K562 (cell line): ENCODE measurements at regions not wholly inside any gene's neighbourhood (a gene's known extent, or its start where the extent isn't known, plus 50 kb on each side); places are given as distances from the start of the nearest gene placed in this dataset.

Experiments used
- ATAC-seq: fragments of 200-7000 bp; cut with Tn5 transposase; 3 replicates; pipeline ENCODE4 v1.9.1; 2020; ENCODE audit warnings: moderate library complexity
- BruUV-seq: library from RNA; stranded (reverse); fragments of 400-500 nt; replicated peaks from 2 replicates; lab custom pipeline; 2021; lab: Mats Ljungman, UMichigan
- CTCF ChIA-PET: fragments of 300-600 bp; formaldehyde crosslinking; extraction: SDS; loops from one replicate; lab custom pipeline; 2021; ENCODE audit warnings: low intra/inter-chr PET ratio; lab: Yijun Ruan, JAX
- POLR2A ChIA-PET: fragments of 300-600, 350-650 bp; sonication (Branson Sonifier 250); formaldehyde crosslinking; extraction: SDS; loops from one replicate; lab custom pipeline; 2021; ENCODE audit warnings: antibody characterized with exemption, inconsistent platforms; lab: Yijun Ruan, JAX
- DNase-seq, 4 experiments: peaks; one replicate each; pipeline versions ENCODE4 v3.0.0 to v3.0.0-alpha.2; 2011 to 2018; ENCODE audit warnings: low spot score in 3 of 4, mixed read lengths in 3 of 4; ENCODE audit errors: extremely low read depth in 1 of 4
- FAIRE-seq: peaks from 2 replicates; lab custom pipeline; 2011; peaks lifted over from hg19 to GRCh38; lab: Jason Lieb, UNC
- H2AFZ ChIP-seq: 2 replicates; pipeline ENCODE4 v1.6.0; 2011; ENCODE audit warnings: low read depth, low read length, control low read depth, inconsistent platforms
- H3K27ac ChIP-seq: fragments of 200-600 bp; 3 replicates; pipeline ENCODE4 v1.8.0; 2011; ENCODE audit warnings: low read depth, mild to moderate bottlenecking, control low read depth, inconsistent platforms, low read length, moderate library complexity, mixed read lengths; ENCODE audit errors: extremely low read depth
- H3K27me3 ChIP-seq, 2 experiments: fragments of 300-600 bp in 1 of 2; 2 replicates in 1 of 2; 3 replicates in 1 of 2; pipeline versions ENCODE4 v1.6.0 to v1.8.0; 2011; ENCODE audit warnings: inconsistent platforms in 2 of 2, low read length in 2 of 2, mild to moderate bottlenecking in 1 of 2, mixed read lengths in 1 of 2, moderate library complexity in 1 of 2; ENCODE audit not compliant: control insufficient read depth in 2 of 2, insufficient read depth in 2 of 2
- H3K36me3 ChIP-seq: fragments of 300-600 bp; 3 replicates; pipeline ENCODE4 v1.8.0; 2011; ENCODE audit warnings: mild to moderate bottlenecking, low read length, inconsistent platforms; ENCODE audit not compliant: control insufficient read depth, insufficient read depth
- H3K4me1 ChIP-seq, 2 experiments: fragments of 200-600 bp in 1 of 2; replicated peaks in 1 of 2; 2 replicates in 1 of 2; 3 replicates in 1 of 2; pipeline versions ENCODE4 v1.5.1 to v1.8.0; 2011; ENCODE audit warnings: inconsistent platforms in 2 of 2, low read length in 2 of 2, mild to moderate bottlenecking in 1 of 2, mixed read lengths in 1 of 2, moderate library complexity in 1 of 2; ENCODE audit not compliant: control insufficient read depth in 2 of 2, insufficient read depth in 2 of 2
- H3K4me2 ChIP-seq: 2 replicates; pipeline ENCODE4 v1.6.1; 2011; ENCODE audit warnings: low read length, control low read depth, inconsistent platforms, mixed read lengths; ENCODE audit not compliant: insufficient read depth
- H3K4me3 ChIP-seq: fragments of 200-600 bp; sonication (generic), shearing (Covaris generic); 2 replicates; pipeline ENCODE4 v1.5.1; 2016; ENCODE audit warnings: control low read depth, inconsistent platforms
- H3K79me2 ChIP-seq: fragments of 200-600 bp; 3 replicates; pipeline ENCODE4 v1.8.0; 2011; ENCODE audit warnings: low read length, inconsistent platforms; ENCODE audit not compliant: control insufficient read depth, insufficient read depth
- H3K9ac ChIP-seq, 2 experiments: 2 replicates each; pipeline versions ENCODE4 v1.6.0 to v1.6.1; 2011; ENCODE audit warnings: low read depth in 2 of 2, low read length in 2 of 2, control low read depth in 1 of 2, inconsistent platforms in 1 of 2, mild to moderate bottlenecking in 1 of 2, mixed read lengths in 1 of 2; ENCODE audit not compliant: insufficient read depth in 1 of 2
- H3K9me1 ChIP-seq: one replicate; pipeline ENCODE4 v1.6.0; 2011; ENCODE audit warnings: inconsistent platforms, mild to moderate bottlenecking, low read length, moderate library complexity; ENCODE audit not compliant: control insufficient read depth, insufficient read depth
- H3K9me3 ChIP-seq: replicated peaks from 2 replicates; pipeline ENCODE4 v1.5.1; 2011; ENCODE audit warnings: low read depth, low read length, inconsistent platforms; ENCODE audit not compliant: control insufficient read depth, insufficient read depth
- H4K20me1 ChIP-seq: replicated peaks from 2 replicates; pipeline ENCODE4 v1.6.1; 2011; ENCODE audit warnings: low read length, inconsistent platforms, mixed read lengths; ENCODE audit not compliant: control insufficient read depth, insufficient read depth
- HEY1 ChIP-seq: fragments of 250-450 bp; sonication (Bioruptor Pico); IDR thresholded peaks from 2 replicates; pipeline ENCODE4 v1.5.0; 2020; ENCODE audit warnings: mild to moderate bottlenecking, moderate library complexity, borderline replicate concordance
- HOXB6 ChIP-seq: fragments of 250-450 bp; sonication (Bioruptor Pico); IDR thresholded peaks from 2 replicates; pipeline ENCODE4 v1.5.1; 2022; ENCODE audit warnings: mild to moderate bottlenecking, borderline replicate concordance
- WGBS: fragments of 100-300 bp; shearing (Covaris generic); methylation state at CpG from one replicate; pipeline ENCODE4 v1.1.6; 2016; ENCODE audit warnings: low coverage, mixed read lengths; ENCODE audit not compliant: insufficient coverage; ENCODE audit errors: missing lambda C conversion rate; 5-methylcytosine and 5-hydroxymethylcytosine counted together
- in situ Hi-C: fragments of 300-500 bp; cut with MboI; formaldehyde crosslinking; loops from 4 replicates; pipeline ENCODE4 v1.15.0; 2018; ENCODE audit warnings: inconsistent platforms, mixed read lengths
- intact Hi-C: fragments of 100-400 bp; cut with micrococcal nuclease; formaldehyde crosslinking; loops from 2 replicates; pipeline ENCODE4 v1.14.2; 2022
- TF ChIP-seq, protein P1 (sequence below): fragments of 450-650 bp; IDR thresholded peaks from 2 replicates; pipeline ENCODE4 v1.6.1; 2017; ENCODE audit warnings: antibody characterized with exemption, mild to moderate bottlenecking
- TF ChIP-seq, protein P2 (sequence below): fragments of 200-800 bp; sonication (Bioruptor generic); IDR thresholded peaks from 2 replicates; pipeline ENCODE4 v1.6.1; 2016; ENCODE audit warnings: missing genetic modification characterization, missing compliant biosample characterization

GRCh38 chr7:67692425-67692824 is 695.8 kb downstream of the TYW1 start:
- no TSS peak for BruUV-seq
- DNase-seq: no peak
- Histone ChIP-seq H4K20me1 (no peaks in the 10 kb centered on the region), H3K79me2 (no peaks in the 10 kb centered on the region), H3K9ac (no peak overlapping the region), H3K36me3 (no peaks in the 10 kb centered on the region), H3K4me3 (no peak overlapping the region), H3K4me1 (no peaks in the 10 kb centered on the region), H3K27ac (no peak overlapping the region), H3K4me2 (no peak overlapping the region), H2AFZ (no peak overlapping the region), H3K27me3 (peaks cover 6 to 15% of the 10 kb centered on the region in 2 experiments; a peak in 2 of 5 replicates), H3K9me3 (no peaks in the 10 kb centered on the region), H3K9me1 (no peaks in the 10 kb centered on the region)
- WGBS: 0% methylated on average over 4 of the region's 4 CpGs
- ATAC-seq: no peak
- ChIA-PET POLR2A (no interaction called here), CTCF (no interaction called here)
- intact Hi-C loops: no loop called here
- FAIRE-seq: no peak
- in situ Hi-C loops: no loop called here
- TF ChIP-seq HOXB6 (CRISPR knock-in tag): no peak
- TF ChIP-seq, protein P1, sequence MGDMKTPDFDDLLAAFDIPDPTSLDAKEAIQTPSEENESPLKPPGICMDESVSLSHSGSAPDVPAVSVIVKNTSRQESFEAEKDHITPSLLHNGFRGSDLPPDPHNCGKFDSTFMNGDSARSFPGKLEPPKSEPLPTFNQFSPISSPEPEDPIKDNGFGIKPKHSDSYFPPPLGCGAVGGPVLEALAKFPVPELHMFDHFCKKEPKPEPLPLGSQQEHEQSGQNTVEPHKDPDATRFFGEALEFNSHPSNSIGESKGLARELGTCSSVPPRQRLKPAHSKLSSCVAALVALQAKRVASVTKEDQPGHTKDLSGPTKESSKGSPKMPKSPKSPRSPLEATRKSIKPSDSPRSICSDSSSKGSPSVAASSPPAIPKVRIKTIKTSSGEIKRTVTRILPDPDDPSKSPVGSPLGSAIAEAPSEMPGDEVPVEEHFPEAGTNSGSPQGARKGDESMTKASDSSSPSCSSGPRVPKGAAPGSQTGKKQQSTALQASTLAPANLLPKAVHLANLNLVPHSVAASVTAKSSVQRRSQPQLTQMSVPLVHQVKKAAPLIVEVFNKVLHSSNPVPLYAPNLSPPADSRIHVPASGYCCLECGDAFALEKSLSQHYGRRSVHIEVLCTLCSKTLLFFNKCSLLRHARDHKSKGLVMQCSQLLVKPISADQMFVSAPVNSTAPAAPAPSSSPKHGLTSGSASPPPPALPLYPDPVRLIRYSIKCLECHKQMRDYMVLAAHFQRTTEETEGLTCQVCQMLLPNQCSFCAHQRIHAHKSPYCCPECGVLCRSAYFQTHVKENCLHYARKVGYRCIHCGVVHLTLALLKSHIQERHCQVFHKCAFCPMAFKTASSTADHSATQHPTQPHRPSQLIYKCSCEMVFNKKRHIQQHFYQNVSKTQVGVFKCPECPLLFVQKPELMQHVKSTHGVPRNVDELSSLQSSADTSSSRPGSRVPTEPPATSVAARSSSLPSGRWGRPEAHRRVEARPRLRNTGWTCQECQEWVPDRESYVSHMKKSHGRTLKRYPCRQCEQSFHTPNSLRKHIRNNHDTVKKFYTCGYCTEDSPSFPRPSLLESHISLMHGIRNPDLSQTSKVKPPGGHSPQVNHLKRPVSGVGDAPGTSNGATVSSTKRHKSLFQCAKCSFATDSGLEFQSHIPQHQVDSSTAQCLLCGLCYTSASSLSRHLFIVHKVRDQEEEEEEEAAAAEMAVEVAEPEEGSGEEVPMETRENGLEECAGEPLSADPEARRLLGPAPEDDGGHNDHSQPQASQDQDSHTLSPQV: no peak
- no peak for TF ChIP-seq HEY1 (CRISPR knock-in tag)
- TF ChIP-seq, protein P2, sequence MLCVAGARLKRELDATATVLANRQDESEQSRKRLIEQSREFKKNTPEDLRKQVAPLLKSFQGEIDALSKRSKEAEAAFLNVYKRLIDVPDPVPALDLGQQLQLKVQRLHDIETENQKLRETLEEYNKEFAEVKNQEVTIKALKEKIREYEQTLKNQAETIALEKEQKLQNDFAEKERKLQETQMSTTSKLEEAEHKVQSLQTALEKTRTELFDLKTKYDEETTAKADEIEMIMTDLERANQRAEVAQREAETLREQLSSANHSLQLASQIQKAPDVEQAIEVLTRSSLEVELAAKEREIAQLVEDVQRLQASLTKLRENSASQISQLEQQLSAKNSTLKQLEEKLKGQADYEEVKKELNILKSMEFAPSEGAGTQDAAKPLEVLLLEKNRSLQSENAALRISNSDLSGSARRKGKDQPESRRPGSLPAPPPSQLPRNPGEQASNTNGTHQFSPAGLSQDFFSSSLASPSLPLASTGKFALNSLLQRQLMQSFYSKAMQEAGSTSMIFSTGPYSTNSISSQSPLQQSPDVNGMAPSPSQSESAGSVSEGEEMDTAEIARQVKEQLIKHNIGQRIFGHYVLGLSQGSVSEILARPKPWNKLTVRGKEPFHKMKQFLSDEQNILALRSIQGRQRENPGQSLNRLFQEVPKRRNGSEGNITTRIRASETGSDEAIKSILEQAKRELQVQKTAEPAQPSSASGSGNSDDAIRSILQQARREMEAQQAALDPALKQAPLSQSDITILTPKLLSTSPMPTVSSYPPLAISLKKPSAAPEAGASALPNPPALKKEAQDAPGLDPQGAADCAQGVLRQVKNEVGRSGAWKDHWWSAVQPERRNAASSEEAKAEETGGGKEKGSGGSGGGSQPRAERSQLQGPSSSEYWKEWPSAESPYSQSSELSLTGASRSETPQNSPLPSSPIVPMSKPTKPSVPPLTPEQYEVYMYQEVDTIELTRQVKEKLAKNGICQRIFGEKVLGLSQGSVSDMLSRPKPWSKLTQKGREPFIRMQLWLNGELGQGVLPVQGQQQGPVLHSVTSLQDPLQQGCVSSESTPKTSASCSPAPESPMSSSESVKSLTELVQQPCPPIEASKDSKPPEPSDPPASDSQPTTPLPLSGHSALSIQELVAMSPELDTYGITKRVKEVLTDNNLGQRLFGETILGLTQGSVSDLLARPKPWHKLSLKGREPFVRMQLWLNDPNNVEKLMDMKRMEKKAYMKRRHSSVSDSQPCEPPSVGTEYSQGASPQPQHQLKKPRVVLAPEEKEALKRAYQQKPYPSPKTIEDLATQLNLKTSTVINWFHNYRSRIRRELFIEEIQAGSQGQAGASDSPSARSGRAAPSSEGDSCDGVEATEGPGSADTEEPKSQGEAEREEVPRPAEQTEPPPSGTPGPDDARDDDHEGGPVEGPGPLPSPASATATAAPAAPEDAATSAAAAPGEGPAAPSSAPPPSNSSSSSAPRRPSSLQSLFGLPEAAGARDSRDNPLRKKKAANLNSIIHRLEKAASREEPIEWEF (CRISPR knock-in tag): no peak
